IMR-90 (cell line): ENCODE measurements at regions not wholly inside any gene's neighbourhood (a gene's known extent, or its start where the extent isn't known, plus 50 kb on each side); places are given as distances from the start of the nearest gene placed in this dataset.

Experiments
- ATAC-seq: fragments of 200-7000 bp; cut with Tn5 transposase; 2 replicates; pipeline ENCODE4 v1.9.1; 2020; ENCODE audit warnings: low read depth, mild to moderate bottlenecking, moderate library complexity
- BruUV-seq: library from RNA; stranded (reverse); fragments of 400-500 nt; replicated peaks from 2 replicates; lab custom pipeline; 2021; lab: Mats Ljungman, UMichigan
- CTCF ChIA-PET: fragments of 300-600 bp; formaldehyde crosslinking; extraction: SDS; loops from one replicate; lab custom pipeline; 2021; ENCODE audit warnings: antibody characterized with exemption; lab: Yijun Ruan, JAX
- POLR2A ChIA-PET: fragments of 300-600 bp; sonication (Branson Sonifier 250); formaldehyde crosslinking; loops from one replicate; lab custom pipeline; 2022; ENCODE audit warnings: antibody characterized with exemption; ENCODE audit not compliant: unreplicated experiment; lab: Charles Lee
- DNase-seq: peaks from one replicate; pipeline ENCODE4 v3.0.0; 2013
- H2AFZ ChIP-seq: replicated peaks from 2 replicates; pipeline ENCODE3; 2013; ENCODE audit warnings: low read length, mild to moderate bottlenecking; ENCODE audit not compliant: poor library complexity
- H2AK5ac ChIP-seq: 2 replicates; pipeline ENCODE4 v1.6.1; 2013; ENCODE audit warnings: low read depth, low read length, inconsistent platforms
- H2AK9ac ChIP-seq: replicated peaks from 2 replicates; pipeline ENCODE3; 2013; ENCODE audit warnings: mild to moderate bottlenecking, low read depth, low read length, moderate library complexity; ENCODE audit not compliant: poor library complexity
- H2BK120ac ChIP-seq: 2 replicates; pipeline ENCODE4 v1.6.1; 2013; ENCODE audit warnings: low read depth, low read length, inconsistent platforms
- H2BK15ac ChIP-seq: 3 replicates; pipeline ENCODE4 v1.6.1; 2013; ENCODE audit warnings: low read depth, low read length, inconsistent platforms
- H2BK20ac ChIP-seq: 2 replicates; pipeline ENCODE4 v1.6.1; 2013; ENCODE audit warnings: low read depth, mild to moderate bottlenecking, inconsistent platforms, low read length, moderate library complexity
- H2BK5ac ChIP-seq: 2 replicates; pipeline ENCODE4 v1.6.1; 2013; ENCODE audit warnings: mild to moderate bottlenecking, low read depth, low read length, inconsistent platforms; ENCODE audit not compliant: poor library complexity, severe bottlenecking
- H3K14ac ChIP-seq: replicated peaks from 2 replicates; pipeline ENCODE4 v1.6.1; 2013; ENCODE audit warnings: low read depth, low read length, inconsistent platforms
- H3K18ac ChIP-seq: 2 replicates; pipeline ENCODE4 v1.6.1; 2013; ENCODE audit warnings: low read depth, low read length, control low read depth
- H3K23ac ChIP-seq: 2 replicates; pipeline ENCODE4 v1.6.1; 2013; ENCODE audit warnings: low read depth, low read length, inconsistent platforms
- H3K27ac ChIP-seq: 2 replicates; pipeline ENCODE4 v1.5.1; 2013; ENCODE audit warnings: mild to moderate bottlenecking, control low read depth, low read length; ENCODE audit not compliant: insufficient read depth
- H3K27me3 ChIP-seq: 2 replicates; pipeline ENCODE4 v1.6.1; 2013; ENCODE audit warnings: low read length; ENCODE audit not compliant: control insufficient read depth, insufficient read depth
- H3K36me3 ChIP-seq: 2 replicates; pipeline ENCODE4 v1.6.1; 2013; ENCODE audit warnings: low read length, mixed read lengths; ENCODE audit not compliant: control insufficient read depth, insufficient read depth
- H3K4ac ChIP-seq: 2 replicates; pipeline ENCODE4 v1.6.1; 2013; ENCODE audit warnings: low read depth, low read length, inconsistent platforms
- H3K4me1 ChIP-seq: 2 replicates; pipeline ENCODE4 v1.6.1; 2013; ENCODE audit warnings: low read length, mixed read lengths; ENCODE audit not compliant: control insufficient read depth, insufficient read depth
- H3K4me2 ChIP-seq: 2 replicates; pipeline ENCODE4 v1.6.1; 2013; ENCODE audit warnings: low read depth, mild to moderate bottlenecking, control low read depth, low read length, moderate library complexity
- H3K4me3 ChIP-seq: 2 replicates; pipeline ENCODE4 v1.5.1; 2013; ENCODE audit warnings: low read depth, mild to moderate bottlenecking, control low read depth, low read length, moderate library complexity; ENCODE audit not compliant: insufficient read depth
- H3K56ac ChIP-seq: 2 replicates; pipeline ENCODE4 v1.6.1; 2013; ENCODE audit warnings: low read length, inconsistent platforms; ENCODE audit not compliant: insufficient read depth; ENCODE audit errors: extremely low read depth
- H3K79me1 ChIP-seq, 2 experiments: 2 replicates each; pipeline ENCODE4 v1.6.1; 2013; ENCODE audit warnings: low read length in 2 of 2, inconsistent platforms in 1 of 2, low read depth in 1 of 2
- H3K9ac ChIP-seq: 2 replicates; pipeline ENCODE4 v1.6.1; 2013; ENCODE audit warnings: low read depth, low read length, control low read depth
- H3K9me1 ChIP-seq: 2 replicates; pipeline ENCODE4 v1.6.1; 2013; ENCODE audit warnings: low read length, inconsistent platforms; ENCODE audit not compliant: insufficient read depth
- H3K9me3 ChIP-seq: 2 replicates; pipeline ENCODE4 v1.6.1; 2013; ENCODE audit warnings: low read length; ENCODE audit not compliant: control insufficient read depth, insufficient read depth
- H4K20me1 ChIP-seq: 2 replicates; pipeline ENCODE4 v1.6.1; 2013; ENCODE audit warnings: low read length, inconsistent platforms; ENCODE audit not compliant: insufficient read depth
- H4K5ac ChIP-seq: 2 replicates; pipeline ENCODE4 v1.6.1; 2013; ENCODE audit warnings: mild to moderate bottlenecking, low read depth, low read length, control low read depth
- H4K8ac ChIP-seq, 2 experiments: 2 replicates each; pipeline ENCODE4 v1.6.1; 2013; ENCODE audit warnings: low read depth in 2 of 2, low read length in 2 of 2, control low read depth in 1 of 2, inconsistent platforms in 1 of 2
- H4K91ac ChIP-seq: 2 replicates; pipeline ENCODE4 v1.6.1; 2013; ENCODE audit warnings: low read depth, low read length, inconsistent platforms; ENCODE audit not compliant: insufficient read depth
- CEBPB ChIP-seq: IDR thresholded peaks from 2 replicates; pipeline ENCODE4 v1.6.1; 2012; ENCODE audit warnings: low read depth, low read length, improper control_type of control experiment
- CHD1 ChIP-seq: IDR thresholded peaks from 2 replicates; pipeline ENCODE4 v1.6.1; 2012; ENCODE audit warnings: low read depth, low read length, improper control_type of control experiment
- MAZ ChIP-seq: IDR thresholded peaks from 2 replicates; pipeline ENCODE4 v1.6.1; 2012; ENCODE audit warnings: low read depth, mild to moderate bottlenecking, low read length, improper control_type of control experiment, moderate library complexity, borderline replicate concordance
- MXI1 ChIP-seq: IDR thresholded peaks from 2 replicates; pipeline ENCODE4 v1.6.1; 2012; ENCODE audit warnings: low read depth, mild to moderate bottlenecking, low read length, moderate library complexity, borderline replicate concordance
- NFE2L2 ChIP-seq: fragments of 150-350 bp; IDR thresholded peaks from 2 replicates; pipeline ENCODE4 v1.6.1; 2016; ENCODE audit warnings: low read depth, mild to moderate bottlenecking, low read length
- POLR2A ChIP-seq: IDR thresholded peaks from 2 replicates; pipeline ENCODE4 v1.6.1; 2012; ENCODE audit warnings: mild to moderate bottlenecking, low read depth, low read length
- RAD21 ChIP-seq: IDR thresholded peaks from 2 replicates; pipeline ENCODE4 v1.6.1; 2012; ENCODE audit warnings: low read length, improper control_type of control experiment
- RFX5 ChIP-seq: IDR thresholded peaks from 2 replicates; pipeline ENCODE4 v1.8.0; 2012; ENCODE audit warnings: low read depth, mild to moderate bottlenecking, low read length, moderate library complexity
- WGBS, 2 experiments: methylation state at CpG; one replicate each; pipeline versions ENCODE4 v1.1.5 to v1.1.7; 2013; ENCODE audit warnings: missing lambda C conversion rate in 2 of 2; ENCODE audit not compliant: insufficient read length in 1 of 2; ENCODE audit errors: extremely low coverage in 2 of 2; 5-methylcytosine and 5-hydroxymethylcytosine counted together
- dilution Hi-C: fragments of 300-500 bp; cut with HindIII; formaldehyde crosslinking; loops from one replicate; pipeline ENCODE4 v1.14.3; 2018; ENCODE audit warnings: low sequenced_read_pairs; ENCODE audit not compliant: unreplicated experiment
- in situ Hi-C: fragments of 300-500 bp; cut with MboI; formaldehyde crosslinking; loops from 3 replicates; pipeline ENCODE4 v1.14.3; 2019; ENCODE audit warnings: low sequenced_read_pairs, inconsistent platforms, mixed read lengths
- intact Hi-C: fragments of 100-400 bp; cut with micrococcal nuclease; formaldehyde crosslinking; loops from 2 replicates; pipeline ENCODE4 v1.10.0; 2022
- TF ChIP-seq, protein P1 (sequence below): fragments of 150-350 bp; IDR thresholded peaks from 2 replicates; pipeline ENCODE4 v1.6.1; 2017; ENCODE audit warnings: mild to moderate bottlenecking, antibody characterized with exemption, low read length, low read depth

DNA sequence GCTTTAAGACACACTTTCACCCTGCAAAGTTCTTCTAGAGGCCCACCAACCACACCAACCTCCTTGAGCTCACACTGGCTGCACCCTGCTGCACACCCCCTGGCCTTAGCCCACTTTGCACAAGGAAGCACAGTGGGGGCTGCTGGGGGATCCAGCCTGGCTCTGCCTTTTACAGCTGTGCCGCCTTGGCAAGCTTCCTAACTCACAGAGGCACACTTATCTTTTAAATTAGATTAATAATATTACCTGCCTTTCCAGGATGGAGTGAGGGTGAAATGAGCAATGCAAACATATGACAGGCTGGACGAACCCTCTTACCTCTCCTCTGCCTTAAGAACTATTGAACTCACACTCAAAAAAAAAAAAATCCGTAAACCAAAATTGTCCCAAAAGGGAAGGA is 715.8 kb upstream of the ID2 start:
- Histone ChIP-seq H2AK5ac (no peak overlapping the region), H2BK120ac (no peak overlapping the region), H2BK15ac (no peak overlapping the region), H3K9me3 (no peaks in the 10 kb centered on the region), H3K36me3 (no peaks in the 10 kb centered on the region), H3K23ac (no peak overlapping the region), H3K4me2 (no peak overlapping the region), H3K56ac (no peak overlapping the region), H3K18ac (no peak overlapping the region), H3K27me3 (peaks cover 7% of the 10 kb centered on the region), H4K20me1 (no peaks in the 10 kb centered on the region), H4K5ac (no peak overlapping the region), H3K4me3 (no peak overlapping the region), H3K9ac (no peak overlapping the region), H3K27ac (no peak overlapping the region), H3K14ac (no peak overlapping the region), H2AK9ac (no peak overlapping the region), H3K4ac (no peak overlapping the region), H4K91ac (no peak overlapping the region), H4K8ac (no peak overlapping the region), H2BK20ac (no peak overlapping the region), H3K79me1 (no peaks in the 10 kb centered on the region), H3K9me1 (no peaks in the 10 kb centered on the region), H2BK5ac (no peak overlapping the region), H2AFZ (no peak overlapping the region), H3K4me1 (no peaks in the 10 kb centered on the region)
- BruUV-seq = no TSS peak
- WGBS, 2 experiments = no CpG with 5 or more reads among the region's 3 CpGs
- intact Hi-C loops (no loop called here), dilution Hi-C loops (no loop called here), in situ Hi-C loops (no loop called here)
- ATAC-seq (no peak), DNase-seq (no peak)
- POLR2A ChIA-PET = no interaction called here
- TF ChIP-seq CHD1 = no peak
- no peak for TF ChIP-seq CEBPB
- no peak for TF ChIP-seq RFX5
- TF ChIP-seq NFE2L2 = no peak
- TF ChIP-seq POLR2A = no peak
- no peak for TF ChIP-seq RAD21
- no peak for TF ChIP-seq MAZ
- TF ChIP-seq, protein P1, sequence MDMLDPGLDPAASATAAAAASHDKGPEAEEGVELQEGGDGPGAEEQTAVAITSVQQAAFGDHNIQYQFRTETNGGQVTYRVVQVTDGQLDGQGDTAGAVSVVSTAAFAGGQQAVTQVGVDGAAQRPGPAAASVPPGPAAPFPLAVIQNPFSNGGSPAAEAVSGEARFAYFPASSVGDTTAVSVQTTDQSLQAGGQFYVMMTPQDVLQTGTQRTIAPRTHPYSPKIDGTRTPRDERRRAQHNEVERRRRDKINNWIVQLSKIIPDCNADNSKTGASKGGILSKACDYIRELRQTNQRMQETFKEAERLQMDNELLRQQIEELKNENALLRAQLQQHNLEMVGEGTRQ = no peak
- no peak for TF ChIP-seq MXI1
- CTCF ChIA-PET = no interaction called here
